ENCODE measurements at regions not wholly inside any gene's neighbourhood (a gene's known extent, or its start where the extent isn't known, plus 50 kb on each side); places are given as distances from the start of the nearest gene placed in this dataset.
"Not testable (repeated sequence)": the region's sequence is repeated elsewhere in the genome, so short reads cannot be mapped to it uniquely, and the experiment has no call there.

GRCh38 chr1:22336696-22337545 is 114.7 kb upstream of the ZBTB40 start:
- DNase-seq, result not testable (repeated sequence)

GRCh38 chr1:22338071-22338765 is 113.4 kb upstream of the ZBTB40 start:
- no peak for DNase-seq

- DNase-seq, result no peak
Observed at GRCh38 chr1:22339237-22339636, 112.4 kb upstream of the ZBTB40 start.

- no peak for DNase-seq
Observed at GRCh38 chr1:22340066-22340465, 111.6 kb upstream of the ZBTB40 start.

- no peak for DNase-seq
Observed at GRCh38 chr1:22340873-22341272, 110.8 kb upstream of the ZBTB40 start.

- no peak for DNase-seq
Observed at GRCh38 chr1:22341791-22342605, 109.7 kb upstream of the ZBTB40 start.

GRCh38 chr1:22342734-22343191 is 108.9 kb upstream of the ZBTB40 start:
- no peak for DNase-seq

GRCh38 chr1:22343456-22344328 is 108.0 kb upstream of the ZBTB40 start:
- no peak for DNase-seq

- DNase-seq, result no peak
Observed at GRCh38 chr1:22344329-22344630, 107.4 kb upstream of the ZBTB40 start.

GRCh38 chr1:22344851-22345560 is 106.6 kb upstream of the ZBTB40 start:
- no peak for DNase-seq

GRCh38 chr1:22347854-22348760 is 103.5 kb upstream of the ZBTB40 start:
- no peak for DNase-seq

- DNase-seq, result no peak
Observed at GRCh38 chr1:22349362-22350043, 102.1 kb upstream of the ZBTB40 start.

- no peak for DNase-seq
Observed at GRCh38 chr1:22350171-22350923, 101.3 kb upstream of the ZBTB40 start.

GRCh38 chr1:22350924-22351767 is 100.5 kb upstream of the ZBTB40 start:
- DNase-seq, result no peak

- DNase-seq, result no peak
Observed at GRCh38 chr1:22351768-22352080, 99.9 kb upstream of the ZBTB40 start.

GRCh38 chr1:22352355-22352754 is 99.3 kb upstream of the ZBTB40 start:
- no peak for DNase-seq

GRCh38 chr1:22352896-22353295 is 98.8 kb upstream of the ZBTB40 start:
- no peak for DNase-seq

- DNase-seq, result no peak
Observed at GRCh38 chr1:22359427-22359826, 92.2 kb upstream of the ZBTB40 start.
